ENCODE measurements at regions not wholly inside any gene's neighbourhood (a gene's known extent, or its start where the extent isn't known, plus 50 kb on each side); places are given as distances from the start of the nearest gene placed in this dataset.

DNA sequence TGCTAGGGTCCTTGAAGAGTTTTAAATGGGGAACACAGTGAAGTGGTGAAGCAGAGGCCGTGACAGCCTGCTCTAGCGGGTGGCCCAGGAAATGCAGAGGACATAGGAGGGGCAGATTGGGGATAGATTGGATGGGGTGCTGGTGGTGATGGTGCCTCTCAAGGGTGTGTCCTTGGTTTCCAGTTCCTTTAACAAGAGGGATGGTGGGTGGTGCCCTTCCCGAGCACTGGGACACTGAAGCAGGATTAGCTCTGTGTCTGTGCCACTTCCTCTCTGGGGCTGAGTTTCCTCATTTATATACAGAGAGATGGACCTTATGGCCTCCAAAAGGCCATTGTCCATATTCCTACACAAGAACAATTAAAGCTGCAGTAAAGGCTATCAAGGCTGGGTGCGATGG, 285.5 kb downstream of the TCF7L2 start:
- no peak overlapping the region for H3K4me3 Mint-ChIP-seq
- no peaks in the 10 kb centered on the region for H3K4me1 ChIP-seq (ENCODE audit: control insufficient read depth, insufficient read depth, low read length)
- peaks cover 5 to 7% of the 10 kb centered on the region in 2 donors for H3K4me1 Mint-ChIP-seq
- peaks cover 9 to 16% of the 10 kb centered on the region in 2 donors for H3K27me3 Mint-ChIP-seq (ENCODE audit: low read depth in 2 of 2)
- no peaks in the 10 kb centered on the region for H3K36me3 Mint-ChIP-seq
- TF ChIP-seq CTCF (IDR thresholded peaks at IDR 0.05): no peak
- no peaks in the 10 kb centered on the region for H3K36me3 ChIP-seq (ENCODE audit: control insufficient read depth, insufficient read depth, low read length)
- no peaks in the 10 kb centered on the region for H3K9me3 Mint-ChIP-seq
- intact Hi-C loops (cut with micrococcal nuclease): no loop called here
- 91% methylated on average over 4 of the region's 4 CpGs for WGBS (ENCODE audit: insufficient coverage)
- no peak overlapping the region for H3K27ac ChIP-seq (ENCODE audit: low read length)
- no peaks in the 10 kb centered on the region for H3K27me3 ChIP-seq (ENCODE audit: control insufficient read depth, insufficient read depth, low read length)
- DNase-seq (no peak), ATAC-seq (no peak)
- H3K4me3 ChIP-seq (ENCODE audit: low read length): no peak overlapping the region
- H3K27ac Mint-ChIP-seq: no peak overlapping the region
- no peaks in the 10 kb centered on the region for H3K9me3 ChIP-seq (ENCODE audit: control insufficient read depth, insufficient read depth, low read length)

GRCh38 chr10:113236998-113237397, 287.0 kb downstream of the TCF7L2 start:
- H3K27me3 Mint-ChIP-seq (ENCODE audit: low read depth in 2 of 2): peaks cover 9 to 28% of the 10 kb centered on the region in 2 donors
- H3K4me1 ChIP-seq (ENCODE audit: control insufficient read depth, insufficient read depth, low read length): no peaks in the 10 kb centered on the region
- DNase-seq: no peak
- H3K27me3 ChIP-seq (ENCODE audit: control insufficient read depth, insufficient read depth, low read length): no peaks in the 10 kb centered on the region
- no peaks in the 10 kb centered on the region for H3K36me3 Mint-ChIP-seq
- no peaks in the 10 kb centered on the region for H3K9me3 Mint-ChIP-seq
- no peak overlapping the region for H3K4me3 Mint-ChIP-seq
- 91% methylated on average over 5 of the region's 5 CpGs for WGBS (ENCODE audit: insufficient coverage)
- H3K4me1 Mint-ChIP-seq: peaks cover 5 to 7% of the 10 kb centered on the region in 2 donors
- ATAC-seq: no peak
- H3K36me3 ChIP-seq (ENCODE audit: control insufficient read depth, insufficient read depth, low read length): no peaks in the 10 kb centered on the region
- no peak for TF ChIP-seq CTCF (IDR thresholded peaks at IDR 0.05)
- intact Hi-C loops (cut with micrococcal nuclease): no loop called here
- no peak overlapping the region for H3K4me3 ChIP-seq (ENCODE audit: low read length)
- no peak overlapping the region for H3K27ac Mint-ChIP-seq
- H3K27ac ChIP-seq (ENCODE audit: low read length): no peak overlapping the region
- H3K9me3 ChIP-seq (ENCODE audit: control insufficient read depth, insufficient read depth, low read length): no peaks in the 10 kb centered on the region

DNA sequence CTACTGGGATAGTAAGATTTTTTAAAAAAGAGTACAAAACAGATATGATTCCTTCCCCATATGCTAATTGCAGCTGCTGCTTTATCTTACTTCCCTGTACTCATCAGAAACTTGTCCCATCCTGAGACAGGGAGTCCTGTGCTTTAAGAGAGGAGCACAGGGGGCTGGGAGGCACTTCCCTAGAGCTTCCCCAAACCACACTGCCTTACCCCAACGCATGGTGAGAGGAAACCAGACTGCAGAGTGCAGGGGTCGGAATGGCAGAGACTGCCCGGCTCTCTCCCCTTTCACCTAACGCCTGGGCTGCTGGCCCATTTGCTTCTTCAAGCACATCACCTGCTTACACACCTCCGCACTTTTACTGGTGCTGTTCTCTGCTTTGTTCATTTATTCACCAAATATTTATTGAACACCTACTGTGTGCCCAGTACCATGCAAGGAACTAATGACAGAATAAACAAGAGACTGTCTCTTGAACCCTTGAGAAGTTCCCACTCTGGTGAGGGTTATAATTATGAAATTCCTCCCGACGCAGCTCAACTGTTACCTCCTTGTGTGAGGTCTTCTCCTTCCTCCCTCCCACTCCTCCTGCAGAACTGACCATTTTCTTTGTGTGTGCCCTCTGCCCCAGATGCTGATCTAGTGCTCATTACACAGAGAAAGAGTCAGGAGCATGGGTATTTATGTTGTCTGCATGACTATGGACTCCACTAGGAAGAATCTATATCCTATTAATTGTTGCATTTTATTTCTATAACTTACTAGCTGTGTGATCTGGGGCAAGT, 289.7 kb downstream of the TCF7L2 start:
- ATAC-seq: no peak
- TF ChIP-seq CTCF (IDR thresholded peaks at IDR 0.05): no peak
- no peaks in the 10 kb centered on the region for H3K9me3 Mint-ChIP-seq

GRCh38 chr10:113240736-113241135, 290.7 kb downstream of the TCF7L2 start:
- TF ChIP-seq CTCF (IDR thresholded peaks at IDR 0.05): no peak
- no peak for ATAC-seq
- Histone ChIP-seq H3K36me3 (ENCODE audit: control insufficient read depth, insufficient read depth, low read length) (no peaks in the 10 kb centered on the region), H3K4me1 (ENCODE audit: control insufficient read depth, insufficient read depth, low read length) (no peaks in the 10 kb centered on the region), H3K27ac (ENCODE audit: low read length) (no peak overlapping the region), H3K27me3 (ENCODE audit: control insufficient read depth, insufficient read depth, low read length) (no peaks in the 10 kb centered on the region), H3K4me3 (ENCODE audit: low read length) (no peak overlapping the region), H3K9me3 (ENCODE audit: control insufficient read depth, insufficient read depth, low read length) (no peaks in the 10 kb centered on the region)
- H3K27me3 Mint-ChIP-seq (ENCODE audit: low read depth in 2 of 2): peaks cover 12 to 40% of the 10 kb centered on the region in 2 donors
- WGBS (ENCODE audit: insufficient coverage): 85% methylated on average over 2 of the region's 2 CpGs
- no peaks in the 10 kb centered on the region for H3K9me3 Mint-ChIP-seq
- H3K27ac Mint-ChIP-seq: no peak overlapping the region
- no peaks in the 10 kb centered on the region for H3K36me3 Mint-ChIP-seq
- H3K4me1 Mint-ChIP-seq: peaks cover 0 to 8% of the 10 kb centered on the region in 2 donors
- intact Hi-C loops (cut with micrococcal nuclease): no loop called here
- no peak for DNase-seq
- H3K4me3 Mint-ChIP-seq: no peak overlapping the region

More for the DNA sequence above, 289.7 kb downstream of the TCF7L2 start:
- Mint-ChIP-seq H3K27me3 (ENCODE audit: low read depth in 2 of 2) (peaks cover 12 to 40% of the 10 kb centered on the region in 2 donors), H3K4me1 (peaks cover 0 to 8% of the 10 kb centered on the region in 2 donors), H3K27ac (no peak overlapping the region), H3K36me3 (no peaks in the 10 kb centered on the region), H3K4me3 (no peak overlapping the region)
- no peak overlapping the region for H3K27ac ChIP-seq (ENCODE audit: low read length)
- intact Hi-C loops (cut with micrococcal nuclease): no loop called here
- WGBS (ENCODE audit: insufficient coverage): 41% methylated on average over 6 of the region's 7 CpGs
- H3K4me3 ChIP-seq (ENCODE audit: low read length): no peak overlapping the region
- no peaks in the 10 kb centered on the region for H3K9me3 ChIP-seq (ENCODE audit: control insufficient read depth, insufficient read depth, low read length)
- no peaks in the 10 kb centered on the region for H3K27me3 ChIP-seq (ENCODE audit: control insufficient read depth, insufficient read depth, low read length)
- DNase-seq: no peak
- H3K4me1 ChIP-seq (ENCODE audit: control insufficient read depth, insufficient read depth, low read length): no peaks in the 10 kb centered on the region
- H3K36me3 ChIP-seq (ENCODE audit: control insufficient read depth, insufficient read depth, low read length): no peaks in the 10 kb centered on the region

Measured in natural killer cell (primary cell).